ENCODE measurements at regions not wholly inside any gene's neighbourhood (a gene's known extent, or its start where the extent isn't known, plus 50 kb on each side); places are given as distances from the start of the nearest gene placed in this dataset.

DNA sequence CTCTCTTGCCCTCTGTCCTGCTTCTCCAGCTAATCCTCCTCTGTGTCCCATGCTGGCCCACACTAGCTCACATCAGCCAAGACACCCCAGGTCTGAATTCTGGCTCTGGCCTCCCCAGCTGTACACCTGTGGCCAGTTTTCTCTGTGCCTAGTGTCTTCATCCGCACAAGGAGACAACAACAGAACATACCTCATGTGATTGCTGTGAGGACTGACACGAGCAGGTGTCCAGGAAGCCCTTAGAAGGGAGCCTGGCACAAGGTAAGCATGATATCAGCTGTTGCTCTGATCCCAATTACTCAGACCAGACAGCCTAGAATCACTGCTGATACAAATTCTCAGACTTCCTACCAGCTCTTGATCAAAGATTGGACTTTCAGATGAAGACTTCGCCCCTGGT, 71.2 kb upstream of the GJB5 start:
- TF ChIP-seq, protein P1, sequence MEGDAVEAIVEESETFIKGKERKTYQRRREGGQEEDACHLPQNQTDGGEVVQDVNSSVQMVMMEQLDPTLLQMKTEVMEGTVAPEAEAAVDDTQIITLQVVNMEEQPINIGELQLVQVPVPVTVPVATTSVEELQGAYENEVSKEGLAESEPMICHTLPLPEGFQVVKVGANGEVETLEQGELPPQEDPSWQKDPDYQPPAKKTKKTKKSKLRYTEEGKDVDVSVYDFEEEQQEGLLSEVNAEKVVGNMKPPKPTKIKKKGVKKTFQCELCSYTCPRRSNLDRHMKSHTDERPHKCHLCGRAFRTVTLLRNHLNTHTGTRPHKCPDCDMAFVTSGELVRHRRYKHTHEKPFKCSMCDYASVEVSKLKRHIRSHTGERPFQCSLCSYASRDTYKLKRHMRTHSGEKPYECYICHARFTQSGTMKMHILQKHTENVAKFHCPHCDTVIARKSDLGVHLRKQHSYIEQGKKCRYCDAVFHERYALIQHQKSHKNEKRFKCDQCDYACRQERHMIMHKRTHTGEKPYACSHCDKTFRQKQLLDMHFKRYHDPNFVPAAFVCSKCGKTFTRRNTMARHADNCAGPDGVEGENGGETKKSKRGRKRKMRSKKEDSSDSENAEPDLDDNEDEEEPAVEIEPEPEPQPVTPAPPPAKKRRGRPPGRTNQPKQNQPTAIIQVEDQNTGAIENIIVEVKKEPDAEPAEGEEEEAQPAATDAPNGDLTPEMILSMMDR (IDR thresholded peaks at IDR 0.05) = no peak
- TF ChIP-seq KDM1A (IDR thresholded peaks at IDR 0.05; ENCODE audit: low read depth) (no peak), RFX5 (IDR thresholded peaks at IDR 0.05) (no peak), POLR2A (IDR thresholded peaks at IDR 0.05; ENCODE audit: low read length) (no peak), EHMT2 (IDR thresholded peaks at IDR 0.05; ENCODE audit: low read depth) (no peak), CEBPB (IDR thresholded peaks at IDR 0.05) (no peak), EP300 (IDR thresholded peaks at IDR 0.05) (no peak), PHF8 (IDR thresholded peaks at IDR 0.05; ENCODE audit: borderline replicate concordance, low read depth) (no peak)
- TF ChIP-seq, protein P2, sequence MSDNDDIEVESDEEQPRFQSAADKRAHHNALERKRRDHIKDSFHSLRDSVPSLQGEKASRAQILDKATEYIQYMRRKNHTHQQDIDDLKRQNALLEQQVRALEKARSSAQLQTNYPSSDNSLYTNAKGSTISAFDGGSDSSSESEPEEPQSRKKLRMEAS (IDR thresholded peaks at IDR 0.05) = no peak
